ENCODE measurements at regions not wholly inside any gene's neighbourhood (a gene's known extent, or its start where the extent isn't known, plus 50 kb on each side); places are given as distances from the start of the nearest gene placed in this dataset.

DNA sequence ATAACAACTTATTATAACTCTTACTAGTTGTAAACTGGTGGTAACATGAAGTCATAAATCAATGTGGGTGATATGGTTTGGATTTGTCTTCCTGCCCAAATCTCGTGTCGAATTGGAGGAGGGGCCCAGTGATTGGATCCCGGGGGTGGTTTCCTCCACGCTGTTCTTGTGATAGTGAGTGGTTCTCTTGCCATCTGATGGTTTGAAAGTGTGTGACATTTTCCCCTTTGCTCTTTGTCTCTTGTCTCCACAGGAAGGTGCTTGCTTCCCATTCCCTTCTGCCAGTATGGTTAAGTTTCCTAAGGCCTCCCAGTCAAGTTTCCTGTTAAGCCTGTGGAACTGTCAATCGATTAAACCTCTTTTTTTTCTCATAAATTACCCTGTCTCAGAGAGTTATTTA is 321.6 kb downstream of the DSEL start:
- TF ChIP-seq CTCF (IDR thresholded peaks at IDR 0.05) (no peak), EZH2phosphoT487 (IDR thresholded peaks at IDR 0.05) (no peak), EZH2 (IDR thresholded peaks at IDR 0.05) (no peak)
